DOHH2 (cell line): ENCODE measurements at regions not wholly inside any gene's neighbourhood (a gene's known extent, or its start where the extent isn't known, plus 50 kb on each side); places are given as distances from the start of the nearest gene placed in this dataset.
"Not testable (repeated sequence)": the region's sequence is repeated elsewhere in the genome, so short reads cannot be mapped to it uniquely, and the experiment has no call there.

Source experiments
- H3F3A ChIP-seq: fragments of 200-600 bp; sonication (generic), shearing (Covaris generic); 2 replicates; pipeline ENCODE4 v1.6.0; 2016; ENCODE audit warnings: antibody characterized with exemption, mild to moderate bottlenecking; ENCODE audit not compliant: control insufficient read depth, insufficient read depth
- H3K27ac ChIP-seq: fragments of 200-600 bp; sonication (generic); 2 replicates; pipeline ENCODE4 v1.5.1; 2014; ENCODE audit warnings: low read depth, mild to moderate bottlenecking, low read length, moderate library complexity
- H3K27me3 ChIP-seq: fragments of 200-600 bp; sonication (generic); 2 replicates; pipeline ENCODE4 v1.6.1; 2014; ENCODE audit warnings: mild to moderate bottlenecking, low read length, mixed read lengths; ENCODE audit not compliant: control insufficient read depth
- H3K36me3 ChIP-seq: fragments of 200-600 bp; sonication (generic); 2 replicates; pipeline ENCODE4 v1.6.1; 2014; ENCODE audit warnings: mild to moderate bottlenecking, low read length, moderate library complexity, mixed read lengths; ENCODE audit not compliant: control insufficient read depth
- H3K4me1 ChIP-seq: fragments of 200-600 bp; sonication (generic); 2 replicates; pipeline ENCODE4 v1.6.1; 2014; ENCODE audit warnings: mild to moderate bottlenecking, low read length, mixed read lengths; ENCODE audit not compliant: control insufficient read depth
- H3K4me2 ChIP-seq: fragments of 200-600 bp; sonication (generic); 2 replicates; pipeline ENCODE4 v1.6.0; 2014; ENCODE audit warnings: mild to moderate bottlenecking, low read length, moderate library complexity
- H3K4me3 ChIP-seq: fragments of 200-600 bp; sonication (generic); 2 replicates; pipeline ENCODE4 v1.5.1; 2014; ENCODE audit warnings: mild to moderate bottlenecking, low read length, mixed read lengths
- H3K79me2 ChIP-seq: fragments of 200-600 bp; sonication (generic); 2 replicates; pipeline ENCODE4 v1.6.1; 2014; ENCODE audit warnings: mild to moderate bottlenecking, low read length, mixed read lengths; ENCODE audit not compliant: control insufficient read depth
- H3K9me2 ChIP-seq: fragments of 200-600 bp; sonication (generic); replicated peaks from 2 replicates; pipeline ENCODE4 v1.6.1; 2014; ENCODE audit warnings: mild to moderate bottlenecking, low read length, mixed read lengths; ENCODE audit not compliant: control insufficient read depth
- H3K9me3 ChIP-seq: fragments of 200-600 bp; sonication (generic); 2 replicates; pipeline ENCODE4 v1.6.1; 2014; ENCODE audit warnings: antibody characterized with exemption, low read length, mixed read lengths; ENCODE audit not compliant: control insufficient read depth, insufficient read depth
- H4K20me1 ChIP-seq: fragments of 200-600 bp; sonication (generic); 2 replicates; pipeline ENCODE4 v1.6.0; 2014; ENCODE audit warnings: low read depth, mild to moderate bottlenecking, antibody characterized with exemption, low read length, moderate library complexity; ENCODE audit not compliant: control insufficient read depth, insufficient read depth
- EZH2phosphoT487 ChIP-seq: fragments of 200-600 bp; sonication (generic); IDR thresholded peaks from 2 replicates; pipeline ENCODE4 v1.6.1; 2017; ENCODE audit warnings: borderline replicate concordance, mild to moderate bottlenecking, antibody characterized with exemption, low read length, moderate library complexity, mixed read lengths
- TF ChIP-seq, protein P1 (sequence below): fragments of 200-600 bp; sonication (generic); IDR thresholded peaks from one replicate; pipeline ENCODE4 v1.5.1; 2014; ENCODE audit warnings: antibody characterized with exemption, mild to moderate bottlenecking, low read depth, low read length; ENCODE audit not compliant: poor library complexity, severe bottlenecking

GRCh38 chr1:143652744-143653428 lies 318.9 kb downstream of the FAM72C start:
- H3K9me2 ChIP-seq = no peaks in the 10 kb centered on the region
- no peak overlapping the region for H3K4me2 ChIP-seq
- H3K27me3 ChIP-seq = no peaks in the 10 kb centered on the region
- no peaks in the 10 kb centered on the region for H3F3A ChIP-seq
- peaks cover 10% of the 10 kb centered on the region; the same call in 1 of the 2 replicates for H3K9me3 ChIP-seq
- H3K27ac ChIP-seq = no peak overlapping the region
- no peaks in the 10 kb centered on the region for H4K20me1 ChIP-seq
- no peaks in the 10 kb centered on the region for H3K36me3 ChIP-seq
- no peaks in the 10 kb centered on the region for H3K4me1 ChIP-seq
- no peaks in the 10 kb centered on the region for H3K79me2 ChIP-seq
- no peak for TF ChIP-seq EZH2phosphoT487
- TF ChIP-seq, protein P1, sequence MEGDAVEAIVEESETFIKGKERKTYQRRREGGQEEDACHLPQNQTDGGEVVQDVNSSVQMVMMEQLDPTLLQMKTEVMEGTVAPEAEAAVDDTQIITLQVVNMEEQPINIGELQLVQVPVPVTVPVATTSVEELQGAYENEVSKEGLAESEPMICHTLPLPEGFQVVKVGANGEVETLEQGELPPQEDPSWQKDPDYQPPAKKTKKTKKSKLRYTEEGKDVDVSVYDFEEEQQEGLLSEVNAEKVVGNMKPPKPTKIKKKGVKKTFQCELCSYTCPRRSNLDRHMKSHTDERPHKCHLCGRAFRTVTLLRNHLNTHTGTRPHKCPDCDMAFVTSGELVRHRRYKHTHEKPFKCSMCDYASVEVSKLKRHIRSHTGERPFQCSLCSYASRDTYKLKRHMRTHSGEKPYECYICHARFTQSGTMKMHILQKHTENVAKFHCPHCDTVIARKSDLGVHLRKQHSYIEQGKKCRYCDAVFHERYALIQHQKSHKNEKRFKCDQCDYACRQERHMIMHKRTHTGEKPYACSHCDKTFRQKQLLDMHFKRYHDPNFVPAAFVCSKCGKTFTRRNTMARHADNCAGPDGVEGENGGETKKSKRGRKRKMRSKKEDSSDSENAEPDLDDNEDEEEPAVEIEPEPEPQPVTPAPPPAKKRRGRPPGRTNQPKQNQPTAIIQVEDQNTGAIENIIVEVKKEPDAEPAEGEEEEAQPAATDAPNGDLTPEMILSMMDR = no peak
- no peak overlapping the region for H3K4me3 ChIP-seq

DNA sequence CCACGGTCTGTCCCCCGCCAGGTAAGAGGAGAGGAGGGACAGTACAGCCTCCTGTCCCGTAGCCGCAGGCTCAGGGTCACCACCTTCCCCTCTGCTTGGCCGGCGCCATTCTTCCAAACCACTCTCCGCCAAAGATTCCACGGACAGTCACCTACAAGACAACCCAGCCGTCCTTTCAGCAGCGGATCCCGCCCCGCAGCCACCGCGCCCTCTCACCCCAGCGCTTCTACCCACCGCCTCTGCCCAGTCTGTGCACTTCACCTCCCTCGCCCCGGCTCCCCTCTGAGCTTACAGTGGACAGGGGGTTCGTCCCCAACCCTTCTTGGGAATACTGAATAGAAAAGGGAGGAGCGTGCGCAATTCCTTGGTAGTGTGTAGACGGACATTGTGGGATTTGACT lies 319.6 kb downstream of the FAM72C start:
- TF ChIP-seq EZH2phosphoT487 = no peak
- TF ChIP-seq, protein P1 = no peak
- Histone ChIP-seq H3K4me3 (no peak overlapping the region), H3K27me3 (no peaks in the 10 kb centered on the region), H3K4me2 (no peak overlapping the region), H3K4me1 (no peaks in the 10 kb centered on the region), H3K79me2 (no peaks in the 10 kb centered on the region), H3K36me3 (no peaks in the 10 kb centered on the region), H3K9me2 (no peaks in the 10 kb centered on the region), H3F3A (no peaks in the 10 kb centered on the region), H4K20me1 (no peaks in the 10 kb centered on the region), H3K9me3 (peaks cover 10% of the 10 kb centered on the region; the same call in 1 of the 2 replicates), H3K27ac (no peak overlapping the region)

DNA sequence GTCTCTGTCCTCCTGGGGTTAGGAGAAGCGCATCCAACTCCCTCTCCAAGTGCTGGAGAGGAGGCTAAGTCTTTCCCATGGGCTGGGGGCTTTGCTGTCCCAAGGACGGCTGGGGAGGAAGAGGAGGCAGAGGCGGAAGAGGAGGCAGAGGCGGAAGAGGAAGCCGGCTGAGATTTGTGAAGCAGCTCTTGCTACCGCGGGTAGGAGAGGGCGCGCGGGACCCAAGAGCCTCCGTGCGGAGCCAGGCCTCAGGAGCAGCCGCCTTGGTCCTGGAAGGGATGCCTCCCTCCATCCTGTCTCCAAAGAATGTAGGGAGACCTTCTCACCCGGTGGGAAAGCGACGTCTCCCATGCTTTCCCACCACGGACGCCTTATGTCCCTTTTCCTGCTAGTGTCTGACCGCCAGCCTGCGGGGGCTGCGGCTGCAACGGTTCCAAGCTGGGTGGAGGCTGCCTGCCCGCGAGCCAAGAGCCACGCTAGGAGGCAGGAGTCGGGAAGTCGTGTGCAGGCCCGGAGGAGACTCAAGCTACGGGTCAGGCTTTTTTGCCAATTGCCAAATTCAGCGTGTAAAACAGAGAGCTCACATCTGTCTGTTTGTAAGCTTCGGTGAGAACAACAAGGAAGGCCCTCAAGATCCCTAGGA lies 320.3 kb downstream of the FAM72C start:
- no peaks in the 10 kb centered on the region for H3K4me1 ChIP-seq
- no peaks in the 10 kb centered on the region for H3F3A ChIP-seq
- H3K4me3 ChIP-seq = no peak overlapping the region
- no peaks in the 10 kb centered on the region for H3K79me2 ChIP-seq
- TF ChIP-seq, protein P1 = no peak
- no peak for TF ChIP-seq EZH2phosphoT487
- H3K27ac ChIP-seq = no peak overlapping the region
- H4K20me1 ChIP-seq = no peaks in the 10 kb centered on the region
- H3K36me3 ChIP-seq = no peaks in the 10 kb centered on the region
- no peaks in the 10 kb centered on the region for H3K27me3 ChIP-seq
- H3K9me3 ChIP-seq = peaks cover 10% of the 10 kb centered on the region; the same call in 1 of the 2 replicates
- H3K4me2 ChIP-seq = no peak overlapping the region
- H3K9me2 ChIP-seq = no peaks in the 10 kb centered on the region

GRCh38 chr1:143644035-143644434 lies 327.8 kb downstream of the FAM72C start:
- not testable (repeated sequence) for H3F3A ChIP-seq, H3K4me2 ChIP-seq, H3K4me1 ChIP-seq, H3K27me3 ChIP-seq, H3K79me2 ChIP-seq, H3K9me2 ChIP-seq, H3K27ac ChIP-seq, H3K36me3 ChIP-seq, H3K4me3 ChIP-seq, H3K9me3 ChIP-seq, H4K20me1 ChIP-seq
